ENCODE measurements at regions not wholly inside any gene's neighbourhood (a gene's known extent, or its start where the extent isn't known, plus 50 kb on each side); places are given as distances from the start of the nearest gene placed in this dataset.

- Histone ChIP-seq H4K8ac (ENCODE audit: low read depth, low read length) (no peak overlapping the region), H3K79me1 (ENCODE audit: low read depth, low read length) (no peaks in the 10 kb centered on the region), H4K91ac (ENCODE audit: low read depth, low read length, poor library complexity) (no peak overlapping the region), H2BK120ac (ENCODE audit: low read depth, low read length) (no peak overlapping the region), H3K27me3 (ENCODE audit: control insufficient read depth in 3 of 3, insufficient read depth in 3 of 3, low read depth in 1 of 3, low read length in 3 of 3) (no peaks in the 10 kb centered on the region), H2BK12ac (ENCODE audit: low read length) (no peak overlapping the region), H3K27ac (replicated peaks; ENCODE audit: low read length) (no peak overlapping the region), H3K4me2 (ENCODE audit: insufficient read depth, low read length, poor library complexity, severe bottlenecking) (no peak overlapping the region), H3K4ac (ENCODE audit: low read length) (no peak overlapping the region), H3K4me1 (ENCODE audit: control insufficient read depth in 2 of 2, insufficient read depth in 1 of 2, low read depth in 1 of 2, low read length in 2 of 2) (no peaks in the 10 kb centered on the region), H3K36me3 (replicated peaks in 1 of 2; ENCODE audit: control insufficient read depth in 2 of 2, insufficient read depth in 2 of 2, low read length in 2 of 2) (no peaks in the 10 kb centered on the region), H3K4me3 (ENCODE audit: low read length in 2 of 2) (no peak overlapping the region), H2BK5ac (ENCODE audit: low read length) (no peak overlapping the region), H3K9ac (ENCODE audit: low read depth, low read length, poor library complexity) (no peak overlapping the region), H3K9me3 (replicated peaks in 1 of 2; ENCODE audit: control insufficient read depth in 2 of 2, insufficient read depth in 1 of 2, low read depth in 1 of 2, low read length in 2 of 2) (no peaks in the 10 kb centered on the region), H2AFZ (ENCODE audit: low read length) (no peak overlapping the region), H2BK15ac (ENCODE audit: low read length) (no peak overlapping the region), H3K23ac (ENCODE audit: low read depth, low read length, poor library complexity) (no peak overlapping the region), H2AK5ac (ENCODE audit: low read depth, low read length) (no peak overlapping the region), H3K18ac (ENCODE audit: low read length) (no peak overlapping the region), H3K14ac (ENCODE audit: low read length) (no peak overlapping the region)
- WGBS, 2 donors (ENCODE audit: extremely low coverage in 2 of 2, insufficient read length in 2 of 2, insufficient replicate concordance in 1 of 2) = no CpG with 5 or more reads among the region's 1 CpG
- no peak for DNase-seq (ENCODE audit: low spot score)
Observed at GRCh38 chr18:67007085-67007484, 403.2 kb upstream of the CDH19 start.

GRCh38 chr18:67001052-67001451, 397.2 kb upstream of the CDH19 start:
- no peak overlapping the region for H3K27ac ChIP-seq (replicated peaks; ENCODE audit: low read length)
- no peak overlapping the region for H3K4me2 ChIP-seq (ENCODE audit: insufficient read depth, low read length, poor library complexity, severe bottlenecking)
- no peak overlapping the region for H2BK12ac ChIP-seq (ENCODE audit: low read length)
- no peak overlapping the region for H3K18ac ChIP-seq (ENCODE audit: low read length)
- H3K9me3 ChIP-seq (replicated peaks in 1 of 2; ENCODE audit: control insufficient read depth in 2 of 2, insufficient read depth in 1 of 2, low read depth in 1 of 2, low read length in 2 of 2) = no peaks in the 10 kb centered on the region
- H2AK5ac ChIP-seq (ENCODE audit: low read depth, low read length) = no peak overlapping the region
- no peaks in the 10 kb centered on the region for H3K27me3 ChIP-seq (ENCODE audit: control insufficient read depth in 3 of 3, insufficient read depth in 3 of 3, low read depth in 1 of 3, low read length in 3 of 3)
- no peak overlapping the region for H3K4me3 ChIP-seq (ENCODE audit: low read length in 2 of 2)
- H2BK120ac ChIP-seq (ENCODE audit: low read depth, low read length) = no peak overlapping the region
- no CpG with 5 or more reads among the region's 4 CpGs for WGBS, 2 donors (ENCODE audit: extremely low coverage in 2 of 2, insufficient read length in 2 of 2, insufficient replicate concordance in 1 of 2)
- no peak overlapping the region for H2BK15ac ChIP-seq (ENCODE audit: low read length)
- H3K14ac ChIP-seq (ENCODE audit: low read length) = no peak overlapping the region
- no peak overlapping the region for H4K8ac ChIP-seq (ENCODE audit: low read depth, low read length)
- no peak overlapping the region for H2BK5ac ChIP-seq (ENCODE audit: low read length)
- DNase-seq (ENCODE audit: low spot score) = no peak
- no peak overlapping the region for H4K91ac ChIP-seq (ENCODE audit: low read depth, low read length, poor library complexity)
- no peaks in the 10 kb centered on the region for H3K4me1 ChIP-seq (ENCODE audit: control insufficient read depth in 2 of 2, insufficient read depth in 1 of 2, low read depth in 1 of 2, low read length in 2 of 2)
- H3K79me1 ChIP-seq (ENCODE audit: low read depth, low read length) = no peaks in the 10 kb centered on the region
- H3K23ac ChIP-seq (ENCODE audit: low read depth, low read length, poor library complexity) = no peak overlapping the region
- H3K9ac ChIP-seq (ENCODE audit: low read depth, low read length, poor library complexity) = no peak overlapping the region
- no peak overlapping the region for H2AFZ ChIP-seq (ENCODE audit: low read length)
- no peaks in the 10 kb centered on the region for H3K36me3 ChIP-seq (replicated peaks in 1 of 2; ENCODE audit: control insufficient read depth in 2 of 2, insufficient read depth in 2 of 2, low read length in 2 of 2)
- H3K4ac ChIP-seq (ENCODE audit: low read length) = no peak overlapping the region

- no peak overlapping the region for H2BK5ac ChIP-seq (ENCODE audit: low read length)
- no peak overlapping the region for H3K27ac ChIP-seq (replicated peaks; ENCODE audit: low read length)
- no peak overlapping the region for H3K23ac ChIP-seq (ENCODE audit: low read depth, low read length, poor library complexity)
- no peak overlapping the region for H3K4ac ChIP-seq (ENCODE audit: low read length)
- no peaks in the 10 kb centered on the region for H3K36me3 ChIP-seq (replicated peaks in 1 of 2; ENCODE audit: control insufficient read depth in 2 of 2, insufficient read depth in 2 of 2, low read length in 2 of 2)
- H3K18ac ChIP-seq (ENCODE audit: low read length) = no peak overlapping the region
- H3K4me3 ChIP-seq (ENCODE audit: low read length in 2 of 2) = no peak overlapping the region
- no peak overlapping the region for H2BK120ac ChIP-seq (ENCODE audit: low read depth, low read length)
- H2AK5ac ChIP-seq (ENCODE audit: low read depth, low read length) = no peak overlapping the region
- H4K8ac ChIP-seq (ENCODE audit: low read depth, low read length) = no peak overlapping the region
- no peak for DNase-seq (ENCODE audit: low spot score)
- no peaks in the 10 kb centered on the region for H3K4me1 ChIP-seq (ENCODE audit: control insufficient read depth in 2 of 2, insufficient read depth in 1 of 2, low read depth in 1 of 2, low read length in 2 of 2)
- no peaks in the 10 kb centered on the region for H3K9me3 ChIP-seq (replicated peaks in 1 of 2; ENCODE audit: control insufficient read depth in 2 of 2, insufficient read depth in 1 of 2, low read depth in 1 of 2, low read length in 2 of 2)
- H2BK12ac ChIP-seq (ENCODE audit: low read length) = no peak overlapping the region
- no peak overlapping the region for H2BK15ac ChIP-seq (ENCODE audit: low read length)
- no peaks in the 10 kb centered on the region for H3K27me3 ChIP-seq (ENCODE audit: control insufficient read depth in 3 of 3, insufficient read depth in 3 of 3, low read depth in 1 of 3, low read length in 3 of 3)
- H4K91ac ChIP-seq (ENCODE audit: low read depth, low read length, poor library complexity) = no peak overlapping the region
- H2AFZ ChIP-seq (ENCODE audit: low read length) = no peak overlapping the region
- no peaks in the 10 kb centered on the region for H3K79me1 ChIP-seq (ENCODE audit: low read depth, low read length)
- no peak overlapping the region for H3K14ac ChIP-seq (ENCODE audit: low read length)
- no peak overlapping the region for H3K4me2 ChIP-seq (ENCODE audit: insufficient read depth, low read length, poor library complexity, severe bottlenecking)
- H3K9ac ChIP-seq (ENCODE audit: low read depth, low read length, poor library complexity) = no peak overlapping the region
Observed at GRCh38 chr18:66999003-66999402, 395.1 kb upstream of the CDH19 start.

- Histone ChIP-seq H3K27ac (replicated peaks; ENCODE audit: low read length) (no peak overlapping the region), H3K79me1 (ENCODE audit: low read depth, low read length) (no peaks in the 10 kb centered on the region), H2BK15ac (ENCODE audit: low read length) (no peak overlapping the region), H3K4me3 (ENCODE audit: low read length in 2 of 2) (no peak overlapping the region), H2BK12ac (ENCODE audit: low read length) (no peak overlapping the region), H3K14ac (ENCODE audit: low read length) (no peak overlapping the region), H3K4me1 (ENCODE audit: control insufficient read depth in 2 of 2, insufficient read depth in 1 of 2, low read depth in 1 of 2, low read length in 2 of 2) (no peaks in the 10 kb centered on the region), H2AK5ac (ENCODE audit: low read depth, low read length) (no peak overlapping the region), H3K18ac (ENCODE audit: low read length) (no peak overlapping the region), H3K9me3 (replicated peaks in 1 of 2; ENCODE audit: control insufficient read depth in 2 of 2, insufficient read depth in 1 of 2, low read depth in 1 of 2, low read length in 2 of 2) (no peaks in the 10 kb centered on the region), H2BK120ac (ENCODE audit: low read depth, low read length) (no peak overlapping the region), H3K36me3 (replicated peaks in 1 of 2; ENCODE audit: control insufficient read depth in 2 of 2, insufficient read depth in 2 of 2, low read length in 2 of 2) (no peaks in the 10 kb centered on the region), H3K27me3 (ENCODE audit: control insufficient read depth in 3 of 3, insufficient read depth in 3 of 3, low read depth in 1 of 3, low read length in 3 of 3) (no peaks in the 10 kb centered on the region), H2AFZ (ENCODE audit: low read length) (no peak overlapping the region), H3K9ac (ENCODE audit: low read depth, low read length, poor library complexity) (no peak overlapping the region), H4K91ac (ENCODE audit: low read depth, low read length, poor library complexity) (no peak overlapping the region), H2BK5ac (ENCODE audit: low read length) (no peak overlapping the region), H3K4me2 (ENCODE audit: insufficient read depth, low read length, poor library complexity, severe bottlenecking) (no peak overlapping the region), H4K8ac (ENCODE audit: low read depth, low read length) (no peak overlapping the region), H3K23ac (ENCODE audit: low read depth, low read length, poor library complexity) (no peak overlapping the region), H3K4ac (ENCODE audit: low read length) (no peak overlapping the region)
- no CpG with 5 or more reads among the region's 2 CpGs for WGBS, 2 donors (ENCODE audit: extremely low coverage in 2 of 2, insufficient read length in 2 of 2, insufficient replicate concordance in 1 of 2)
- no peak for DNase-seq (ENCODE audit: low spot score)
Observed at GRCh38 chr18:66995270-66995669, 391.4 kb upstream of the CDH19 start.
